Astrocyte of the cerebellum (primary cell): ENCODE measurements at regions not wholly inside any gene's neighbourhood (a gene's known extent, or its start where the extent isn't known, plus 50 kb on each side); places are given as distances from the start of the nearest gene placed in this dataset.
A peak's percentile ranks its signal among the peaks of the same experiment; 100 is the strongest.

Experiments
- DNase-seq: peaks from one replicate; pipeline ENCODE4 v3.0.0-alpha.2; 2011; ENCODE audit warnings: low read depth
- H3K4me3 ChIP-seq: 2 replicates; pipeline ENCODE4 v1.5.1; 2011; ENCODE audit warnings: mild to moderate bottlenecking, low read depth, low read length, moderate library complexity
- CTCF ChIP-seq: IDR thresholded peaks from 2 replicates; pipeline ENCODE4 v1.5.1; 2012; ENCODE audit warnings: low read length, low read depth, moderate library complexity, mild to moderate bottlenecking; ENCODE audit errors: missing control alignments
- in situ Hi-C: cut with HindIII; loops from 2 replicates; pipeline ENCODE4 v1.10.0; 2017; ENCODE audit warnings: low sequenced_read_pairs

DNA sequence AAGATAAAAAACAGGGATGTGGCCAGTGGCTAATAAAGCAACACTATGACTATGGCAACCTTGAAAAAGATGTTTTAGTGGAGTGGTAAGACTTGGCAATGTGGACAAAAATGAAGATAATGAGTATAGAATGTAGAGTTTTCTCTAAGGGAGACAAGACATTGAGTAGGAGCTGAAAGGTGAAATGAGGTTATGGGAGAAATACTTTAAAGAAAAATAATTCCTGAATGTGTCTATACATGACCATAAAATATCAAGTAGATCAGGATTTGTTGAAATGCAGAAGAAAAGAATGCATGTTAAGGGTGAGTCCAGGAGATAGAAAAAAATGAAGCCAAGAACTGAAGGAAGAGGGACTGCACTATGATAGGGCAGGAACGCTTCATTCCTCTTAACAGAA lies 101.6 kb upstream of the CARD18 start:
- in situ Hi-C loops: no loop called here
- DNase-seq: no peak
- TF ChIP-seq CTCF: no peak
- no peak overlapping the region for H3K4me3 ChIP-seq

GRCh38 chr11:105236664-105237063 lies 97.1 kb upstream of the CARD18 start:
- no peak overlapping the region for H3K4me3 ChIP-seq
- no peak for TF ChIP-seq CTCF
- in situ Hi-C loops: no loop called here
- peak; percentile 65 for DNase-seq

DNA sequence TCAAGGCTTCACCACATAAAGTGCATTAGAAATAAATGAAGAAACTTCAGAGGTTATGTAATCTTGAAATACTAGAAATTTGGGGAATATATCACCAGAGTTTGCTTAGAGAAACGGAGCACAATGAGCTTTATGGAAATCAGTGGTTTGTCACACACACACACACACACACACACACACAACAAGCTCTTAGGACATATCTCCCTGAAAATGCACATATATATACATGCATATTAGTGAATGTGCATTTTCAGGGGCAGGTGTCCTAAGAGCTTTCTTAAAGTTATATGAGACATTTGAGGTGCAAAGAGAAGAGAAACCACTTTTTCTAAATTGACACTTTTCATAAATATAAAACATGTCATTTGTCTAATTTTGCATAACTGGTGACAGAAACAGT lies 93.7 kb upstream of the CARD18 start:
- no peak for TF ChIP-seq CTCF
- DNase-seq: no peak
- no peak overlapping the region for H3K4me3 ChIP-seq
- in situ Hi-C loops: no loop called here

DNA sequence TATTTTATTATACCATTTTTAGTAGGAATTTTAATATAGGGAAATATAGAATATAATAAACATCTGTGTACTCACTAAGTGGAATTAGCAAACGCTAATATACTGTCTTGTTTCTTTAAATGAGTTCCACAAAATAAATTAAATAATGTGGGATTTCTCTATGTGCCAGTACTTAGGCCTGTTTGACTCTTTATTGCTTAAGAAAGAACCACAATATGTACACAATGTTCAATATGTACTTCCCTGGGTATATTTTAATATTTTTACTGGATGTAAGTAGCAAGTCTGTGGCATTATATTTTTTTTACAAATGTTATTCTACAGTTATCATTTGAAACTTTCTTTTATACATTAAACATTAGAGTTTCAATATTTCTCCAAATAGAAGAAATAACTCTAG lies 92.5 kb upstream of the CARD18 start:
- no peak for TF ChIP-seq CTCF
- no peak for DNase-seq

DNA sequence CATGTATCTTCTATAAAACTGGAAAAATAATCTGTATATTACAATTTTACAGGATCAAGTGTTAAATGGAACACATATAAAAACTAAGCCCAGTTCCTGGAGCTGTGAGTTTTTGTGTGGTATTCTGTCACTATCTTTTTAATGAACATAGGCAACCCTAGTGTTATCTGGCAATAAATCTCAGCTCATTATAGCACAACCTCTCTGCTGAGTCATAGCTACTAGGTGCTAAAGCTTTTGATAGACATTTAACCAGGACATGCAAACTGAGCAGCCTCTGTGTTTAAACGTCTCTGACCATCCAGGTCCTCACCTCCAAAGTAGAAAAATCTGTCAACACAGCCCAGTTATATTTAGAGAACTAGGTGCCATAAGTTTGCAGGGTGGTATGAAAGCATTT lies 91.0 kb upstream of the CARD18 start:
- TF ChIP-seq CTCF: no peak
- in situ Hi-C loops: no loop called here
- DNase-seq: no peak
- H3K4me3 ChIP-seq: no peak overlapping the region

More for the DNA sequence above, 92.5 kb upstream of the CARD18 start:
- in situ Hi-C loops: no loop called here
- H3K4me3 ChIP-seq: no peak overlapping the region

- no peak for DNase-seq
- H3K4me3 ChIP-seq: no peak overlapping the region
- no peak for TF ChIP-seq CTCF
- in situ Hi-C loops: no loop called here
Observed at GRCh38 chr11:105229761-105230160, 90.2 kb upstream of the CARD18 start.

GRCh38 chr11:105229257-105229656 lies 89.7 kb upstream of the CARD18 start:
- no peak for DNase-seq
- no peak overlapping the region for H3K4me3 ChIP-seq
- in situ Hi-C loops: no loop called here
- no peak for TF ChIP-seq CTCF
